ENCODE measurements at regions not wholly inside any gene's neighbourhood (a gene's known extent, or its start where the extent isn't known, plus 50 kb on each side); places are given as distances from the start of the nearest gene placed in this dataset.

DNA sequence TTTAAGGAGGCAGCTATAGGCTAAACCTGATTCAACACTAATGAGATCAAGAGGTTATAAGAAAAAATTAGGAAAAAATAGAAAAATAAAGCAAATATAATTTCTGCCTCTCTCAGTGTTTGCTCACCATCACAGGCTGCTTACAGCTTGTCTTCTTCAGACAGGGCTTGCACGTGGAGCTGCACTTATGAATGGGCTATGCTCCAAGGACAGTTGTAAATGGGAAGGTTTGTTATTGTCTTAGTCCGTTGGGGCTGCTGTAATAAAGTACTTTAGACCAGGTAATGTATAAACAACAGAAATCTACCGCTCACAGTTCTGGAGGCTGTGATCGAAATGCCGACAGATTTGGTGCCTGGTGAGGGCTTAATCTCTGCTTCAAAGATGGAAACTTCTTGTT, 219.8 kb downstream of the NEBL start:
- TF ChIP-seq, protein P1, sequence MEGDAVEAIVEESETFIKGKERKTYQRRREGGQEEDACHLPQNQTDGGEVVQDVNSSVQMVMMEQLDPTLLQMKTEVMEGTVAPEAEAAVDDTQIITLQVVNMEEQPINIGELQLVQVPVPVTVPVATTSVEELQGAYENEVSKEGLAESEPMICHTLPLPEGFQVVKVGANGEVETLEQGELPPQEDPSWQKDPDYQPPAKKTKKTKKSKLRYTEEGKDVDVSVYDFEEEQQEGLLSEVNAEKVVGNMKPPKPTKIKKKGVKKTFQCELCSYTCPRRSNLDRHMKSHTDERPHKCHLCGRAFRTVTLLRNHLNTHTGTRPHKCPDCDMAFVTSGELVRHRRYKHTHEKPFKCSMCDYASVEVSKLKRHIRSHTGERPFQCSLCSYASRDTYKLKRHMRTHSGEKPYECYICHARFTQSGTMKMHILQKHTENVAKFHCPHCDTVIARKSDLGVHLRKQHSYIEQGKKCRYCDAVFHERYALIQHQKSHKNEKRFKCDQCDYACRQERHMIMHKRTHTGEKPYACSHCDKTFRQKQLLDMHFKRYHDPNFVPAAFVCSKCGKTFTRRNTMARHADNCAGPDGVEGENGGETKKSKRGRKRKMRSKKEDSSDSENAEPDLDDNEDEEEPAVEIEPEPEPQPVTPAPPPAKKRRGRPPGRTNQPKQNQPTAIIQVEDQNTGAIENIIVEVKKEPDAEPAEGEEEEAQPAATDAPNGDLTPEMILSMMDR (IDR thresholded peaks at IDR 0.05), result no peak
- no peak for TF ChIP-seq POLR2A (IDR thresholded peaks at IDR 0.05)

Measured in body of pancreas (tissue), 4 donors.